Neural cell (in vitro differentiated cells): ENCODE measurements at regions not wholly inside any gene's neighbourhood (a gene's known extent, or its start where the extent isn't known, plus 50 kb on each side); places are given as distances from the start of the nearest gene placed in this dataset.

Experiments used
- H2AFZ ChIP-seq: fragments of 200-600, 300-800 bp; sonication (generic), shearing (Covaris generic); 2 replicates; pipeline ENCODE4 v1.6.0; 2014; ENCODE audit warnings: low read depth, mild to moderate bottlenecking, antibody characterized with exemption, low read length, moderate library complexity
- H3F3A ChIP-seq: fragments of 200-600 bp; shearing (Covaris generic); 2 replicates; pipeline ENCODE4 v1.6.1; 2016; ENCODE audit warnings: mild to moderate bottlenecking, moderate library complexity, mixed read lengths, antibody characterized with exemption, low read length; ENCODE audit not compliant: insufficient read depth, poor library complexity, severe bottlenecking
- H3K27ac ChIP-seq: fragments of 200-600, 300-800 bp; sonication (generic), shearing (Covaris generic); 2 replicates; pipeline ENCODE4 v1.5.1; 2014; ENCODE audit warnings: mild to moderate bottlenecking, low read length, moderate library complexity
- H3K27me3 ChIP-seq: fragments of 300-800, 200-600 bp; sonication (generic), shearing (Covaris generic); 2 replicates; pipeline ENCODE4 v1.6.0; 2014; ENCODE audit warnings: mild to moderate bottlenecking, low read depth, low read length, moderate library complexity; ENCODE audit not compliant: insufficient read depth
- H3K36me3 ChIP-seq: fragments of 300-800, 200-600 bp; sonication (generic), shearing (Covaris generic); 2 replicates; pipeline ENCODE4 v1.5.1; 2014; ENCODE audit warnings: mild to moderate bottlenecking, antibody characterized with exemption, low read length, moderate library complexity; ENCODE audit not compliant: insufficient read depth
- H3K4me2 ChIP-seq: fragments of 300-800, 200-600 bp; sonication (generic), shearing (Covaris generic); 2 replicates; pipeline ENCODE4 v1.6.0; 2014; ENCODE audit warnings: mild to moderate bottlenecking, low read length
- H3K4me3 ChIP-seq: fragments of 300-800, 200-600 bp; sonication (generic), shearing (Covaris generic); 2 replicates; pipeline ENCODE4 v1.5.1; 2014; ENCODE audit warnings: mild to moderate bottlenecking, low read length, moderate library complexity
- H3K79me2 ChIP-seq: fragments of 200-600 bp; shearing (Covaris generic); replicated peaks from 2 replicates; pipeline ENCODE4 v1.6.0; 2014; ENCODE audit warnings: mild to moderate bottlenecking, low read length, moderate library complexity; ENCODE audit not compliant: insufficient read depth
- H3K9ac ChIP-seq: fragments of 300-800, 200-600 bp; sonication (generic), shearing (Covaris generic); 2 replicates; pipeline ENCODE4 v1.6.1; 2016; ENCODE audit warnings: mild to moderate bottlenecking, low read length, mixed read lengths
- H3K9me2 ChIP-seq: fragments of 200-600 bp; shearing (Covaris generic); 2 replicates; pipeline ENCODE4 v1.6.1; 2016; ENCODE audit warnings: mild to moderate bottlenecking, low read length, mixed read lengths; ENCODE audit not compliant: insufficient read depth
- H3K9me3 ChIP-seq: fragments of 200-600, 300-800 bp; sonication (generic), shearing (Covaris generic); 2 replicates; pipeline ENCODE4 v1.6.1; 2016; ENCODE audit warnings: mild to moderate bottlenecking, mixed run types, low read length, moderate library complexity, mixed read lengths
- H4K20me1 ChIP-seq: fragments of 200-600 bp; shearing (Covaris generic); 2 replicates; pipeline ENCODE4 v1.6.1; 2016; ENCODE audit warnings: mild to moderate bottlenecking, mixed run types; ENCODE audit not compliant: insufficient read depth
- CTCF ChIP-seq: fragments of 450-650 bp; IDR thresholded peaks from 2 replicates; pipeline ENCODE4 v1.5.1; 2014; ENCODE audit warnings: antibody characterized with exemption, mild to moderate bottlenecking, moderate library complexity; ENCODE audit not compliant: poor library complexity, severe bottlenecking
- EP300 ChIP-seq: fragments of 450-650 bp; conservative IDR thresholded peaks from 2 replicates; pipeline ENCODE4 v1.6.1; 2014; ENCODE audit warnings: antibody characterized with exemption, mild to moderate bottlenecking, moderate library complexity; ENCODE audit not compliant: poor library complexity, severe bottlenecking
- EZH2 ChIP-seq: fragments of 200-600, 300-800 bp; shearing (Covaris generic), sonication (generic); IDR thresholded peaks from 2 replicates; pipeline ENCODE4 v1.6.1; 2014; ENCODE audit warnings: antibody characterized with exemption, low read length, borderline replicate concordance, mild to moderate bottlenecking; ENCODE audit not compliant: insufficient read depth, poor library complexity, severe bottlenecking
- MXI1 ChIP-seq: fragments of 450-650 bp; conservative IDR thresholded peaks from 2 replicates; pipeline ENCODE4 v1.6.1; 2014; ENCODE audit warnings: antibody characterized with exemption, mild to moderate bottlenecking; ENCODE audit not compliant: poor library complexity, severe bottlenecking
- POLR2AphosphoS5 ChIP-seq: IDR thresholded peaks from 2 replicates; pipeline ENCODE4 v1.6.1; 2012
- RAD21 ChIP-seq: fragments of 450-650 bp; conservative IDR thresholded peaks from 2 replicates; pipeline ENCODE4 v1.6.1; 2014; ENCODE audit warnings: antibody characterized with exemption, mild to moderate bottlenecking, moderate library complexity
- REST ChIP-seq: IDR thresholded peaks from 2 replicates; pipeline ENCODE4 v1.6.1; 2012; ENCODE audit warnings: borderline replicate concordance
- SMC3 ChIP-seq: fragments of 450-650 bp; conservative IDR thresholded peaks from 2 replicates; pipeline ENCODE4 v1.6.1; 2014; ENCODE audit warnings: antibody characterized with exemption, mild to moderate bottlenecking, moderate library complexity; ENCODE audit not compliant: poor library complexity
- TAF1 ChIP-seq: IDR thresholded peaks from 2 replicates; pipeline ENCODE4 v1.6.1; 2012; ENCODE audit warnings: low read depth

GRCh38 chr5:173802670-173803165, 85.4 kb upstream of the CPEB4 start:
- Histone ChIP-seq H3K4me2 (no peak overlapping the region), H3F3A (no peaks in the 10 kb centered on the region), H3K27ac (no peak overlapping the region), H3K27me3 (no peaks in the 10 kb centered on the region), H3K9me3 (no peaks in the 10 kb centered on the region), H3K36me3 (no peaks in the 10 kb centered on the region), H3K9ac (no peak overlapping the region), H2AFZ (no peak overlapping the region), H3K79me2 (no peaks in the 10 kb centered on the region), H3K9me2 (no peaks in the 10 kb centered on the region), H3K4me3 (no peak overlapping the region), H4K20me1 (no peaks in the 10 kb centered on the region)
- TF ChIP-seq EZH2 (no peak), POLR2AphosphoS5 (no peak), CTCF (no peak), EP300 (no peak), RAD21 (no peak), SMC3 (no peak), TAF1 (no peak), REST (no peak), MXI1 (no peak)

- no peak for TF ChIP-seq RAD21
- TF ChIP-seq POLR2AphosphoS5, result no peak
- TF ChIP-seq MXI1, result no peak
- TF ChIP-seq REST, result no peak
- TF ChIP-seq EZH2, result no peak
- no peak for TF ChIP-seq SMC3
- no peak for TF ChIP-seq TAF1
- no peak for TF ChIP-seq EP300
- no peak for TF ChIP-seq CTCF
- H3K36me3 ChIP-seq, result no peaks in the 10 kb centered on the region
- H2AFZ ChIP-seq, result no peak overlapping the region
Measured at GRCh38 chr5:173804579-173804978, 83.6 kb upstream of the CPEB4 start.

More at GRCh38 chr5:173804579-173804978, 83.6 kb upstream of the CPEB4 start:
- H3K9ac ChIP-seq, result no peak overlapping the region
- no peak overlapping the region for H3K4me3 ChIP-seq
- H3F3A ChIP-seq, result no peaks in the 10 kb centered on the region
- no peaks in the 10 kb centered on the region for H3K9me3 ChIP-seq
- no peaks in the 10 kb centered on the region for H3K27me3 ChIP-seq
- H3K79me2 ChIP-seq, result no peaks in the 10 kb centered on the region
- no peaks in the 10 kb centered on the region for H3K9me2 ChIP-seq
- no peaks in the 10 kb centered on the region for H4K20me1 ChIP-seq
- no peak overlapping the region for H3K4me2 ChIP-seq
- no peak overlapping the region for H3K27ac ChIP-seq
